SK-N-MC (cell line): ENCODE measurements at regions not wholly inside any gene's neighbourhood (a gene's known extent, or its start where the extent isn't known, plus 50 kb on each side); places are given as distances from the start of the nearest gene placed in this dataset.

Experiments
- EZH2 ChIP-seq: fragments of 200-600 bp; sonication (generic); IDR thresholded peaks from one replicate; pipeline ENCODE4 v1.6.1; 2017; ENCODE audit warnings: antibody characterized with exemption
- POLR2AphosphoS5 ChIP-seq: IDR thresholded peaks from 2 replicates; pipeline ENCODE4 v1.6.1; 2012; ENCODE audit warnings: mild to moderate bottlenecking, low read depth, low read length, borderline replicate concordance

DNA sequence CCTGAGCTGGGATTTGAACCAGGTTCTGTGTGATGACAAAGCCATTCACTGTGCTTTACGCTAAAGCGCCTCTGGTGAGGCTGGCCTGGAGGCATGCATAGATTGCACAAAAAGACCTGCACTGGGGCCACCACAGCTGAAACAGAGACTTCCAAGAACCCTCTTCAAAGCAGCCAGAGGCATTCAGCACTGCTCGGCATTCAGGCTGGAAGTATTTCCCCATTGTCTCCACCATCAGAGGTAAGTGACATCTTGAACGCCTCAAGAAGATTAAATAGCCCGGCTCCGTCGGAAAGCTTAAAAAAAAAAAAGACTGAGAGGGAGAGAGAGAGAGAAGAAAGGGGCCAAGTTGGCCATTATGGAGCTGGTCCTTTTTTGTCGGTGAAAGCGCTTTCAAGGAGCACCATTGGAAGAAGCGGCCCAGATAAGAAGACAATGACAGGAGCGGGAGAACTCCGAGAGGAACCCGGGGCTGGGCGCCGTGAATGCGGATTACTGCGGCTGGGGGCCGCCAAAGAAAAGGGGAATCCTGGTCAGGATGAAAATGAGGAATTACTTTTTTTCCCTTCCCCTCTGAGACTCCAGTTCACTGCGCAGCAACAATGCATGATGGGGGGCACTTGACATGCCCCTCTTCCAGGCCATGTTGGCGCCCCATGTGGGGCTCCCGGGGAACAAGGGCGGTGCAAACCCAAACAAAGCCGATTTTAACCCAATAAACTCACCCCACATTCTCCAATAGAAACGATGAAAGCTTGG is 228.3 kb downstream of the MYCN start:
- no peak for TF ChIP-seq POLR2AphosphoS5
- no peak for TF ChIP-seq EZH2
